Muscle layer of duodenum (tissue), 2 donors: ENCODE measurements at regions not wholly inside any gene's neighbourhood (a gene's known extent, or its start where the extent isn't known, plus 50 kb on each side); places are given as distances from the start of the nearest gene placed in this dataset.

Experiments used
- H3K27ac ChIP-seq: one replicate; pipeline ENCODE4 v1.7.0; 2013; ENCODE audit warnings: mild to moderate bottlenecking, low read length
- H3K27me3 ChIP-seq: one replicate; pipeline ENCODE4 v1.7.0; 2013; ENCODE audit warnings: low read depth, mild to moderate bottlenecking, control low read depth, low read length
- H3K36me3 ChIP-seq, 2 donors: one replicate each; pipeline ENCODE4 v1.7.0; 2013; ENCODE audit warnings: low read length in 2 of 2, control low read depth in 1 of 2, mild to moderate bottlenecking in 1 of 2; ENCODE audit not compliant: insufficient read depth in 2 of 2, control insufficient read depth in 1 of 2
- H3K4me1 ChIP-seq, 2 donors: one replicate each; pipeline ENCODE4 v1.7.0; 2013; ENCODE audit warnings: low read length in 2 of 2, mild to moderate bottlenecking in 2 of 2, control low read depth in 1 of 2, moderate library complexity in 1 of 2; ENCODE audit not compliant: insufficient read depth in 2 of 2, control insufficient read depth in 1 of 2
- H3K4me3 ChIP-seq, 2 donors: one replicate each; pipeline ENCODE4 v1.7.0; 2013; ENCODE audit warnings: low read length in 2 of 2, low read depth in 1 of 2, mild to moderate bottlenecking in 1 of 2
- H3K9me3 ChIP-seq, 2 donors: one replicate each; pipeline ENCODE4 v1.7.0; 2013; ENCODE audit warnings: low read length in 2 of 2, control low read depth in 1 of 2, mild to moderate bottlenecking in 1 of 2; ENCODE audit not compliant: control insufficient read depth in 1 of 2
- donor health status: healthy.

GRCh38 chr15:25238716-25239470 is 199.9 kb downstream of the UBE3A start:
- H3K27me3 ChIP-seq, result no peaks in the 10 kb centered on the region
- H3K9me3 ChIP-seq, result peaks cover 0 to 29% of the 10 kb centered on the region in 2 donors
- no peak overlapping the region for H3K4me3 ChIP-seq

GRCh38 chr15:25239471-25240345 is 199.1 kb downstream of the UBE3A start:
- Histone ChIP-seq H3K36me3 (no peaks in the 10 kb centered on the region), H3K27me3 (no peaks in the 10 kb centered on the region), H3K4me3 (no peak overlapping the region), H3K9me3 (peaks cover 0 to 30% of the 10 kb centered on the region in 2 donors), H3K4me1 (no peaks in the 10 kb centered on the region), H3K27ac (no peak overlapping the region)

More at GRCh38 chr15:25238716-25239470, 199.9 kb downstream of the UBE3A start:
- Histone ChIP-seq H3K36me3 (no peaks in the 10 kb centered on the region), H3K27ac (no peak overlapping the region), H3K4me1 (no peaks in the 10 kb centered on the region)

DNA sequence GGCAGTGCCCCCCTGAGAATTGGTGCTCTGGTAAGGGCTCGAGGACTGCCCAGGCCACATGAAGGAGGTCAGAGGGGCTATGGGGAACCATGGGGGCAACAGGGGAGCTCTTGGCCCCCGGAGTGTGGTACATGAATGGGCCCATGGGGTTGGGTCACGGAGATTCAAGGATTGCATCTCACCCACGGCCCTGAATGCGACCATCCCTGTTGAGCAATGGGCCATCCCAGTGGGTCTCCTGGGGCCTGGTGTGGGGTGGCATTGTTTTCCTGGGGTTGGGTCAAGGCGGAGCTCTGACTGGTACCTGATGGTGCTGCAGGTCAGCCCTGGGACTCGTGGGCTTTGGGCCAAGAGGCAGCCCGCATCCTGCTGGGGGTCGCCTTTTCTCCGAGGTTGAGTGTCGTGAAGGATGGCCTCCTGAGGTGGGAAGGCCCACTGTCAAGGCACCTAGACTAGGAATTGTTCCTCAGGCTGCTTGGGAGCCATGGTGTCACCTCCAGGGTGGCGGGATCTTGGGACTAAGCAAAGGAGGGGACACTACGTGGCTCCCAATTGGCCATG is 198.3 kb downstream of the UBE3A start:
- H3K27me3 ChIP-seq, result no peaks in the 10 kb centered on the region
- no peak overlapping the region for H3K4me3 ChIP-seq
- no peak overlapping the region for H3K27ac ChIP-seq
- H3K4me1 ChIP-seq, result no peaks in the 10 kb centered on the region
- peaks cover 0 to 33% of the 10 kb centered on the region in 2 donors for H3K9me3 ChIP-seq
- H3K36me3 ChIP-seq, result peaks cover 0 to under 1% of the 10 kb centered on the region in 2 donors

DNA sequence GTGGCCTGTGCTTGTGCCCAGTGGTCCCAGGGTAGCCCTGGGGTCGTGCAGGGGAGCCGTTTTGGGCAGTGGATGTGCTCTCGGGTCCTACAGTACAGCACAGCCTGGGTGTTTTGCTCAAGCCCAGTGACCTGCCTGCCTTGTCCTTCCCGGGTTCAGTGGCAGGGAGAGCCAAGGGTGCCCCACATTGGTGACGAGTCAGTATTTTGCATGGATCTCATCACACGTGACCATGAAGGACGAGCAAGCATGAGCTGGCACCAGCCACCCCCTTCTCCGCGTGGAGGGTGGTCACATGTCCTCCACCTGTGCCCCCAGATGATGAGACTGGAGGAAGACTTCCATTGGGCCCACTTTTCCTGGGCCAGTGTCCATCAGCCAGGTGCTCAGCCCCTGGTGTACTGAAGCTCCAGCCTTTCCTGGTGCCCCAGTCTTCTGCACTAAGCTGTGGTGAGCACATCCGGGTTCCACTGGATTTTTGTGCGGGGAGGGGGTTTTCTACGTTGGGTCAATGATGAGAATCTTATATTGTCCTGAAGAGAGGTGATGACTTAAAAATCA is 197.5 kb downstream of the UBE3A start:
- peak overlapping the region in 1 of 2 donors; percentile 18 for H3K4me3 ChIP-seq
- no peaks in the 10 kb centered on the region for H3K27me3 ChIP-seq
- no peaks in the 10 kb centered on the region for H3K4me1 ChIP-seq
- H3K9me3 ChIP-seq, result peaks cover 0 to 38% of the 10 kb centered on the region in 2 donors
- H3K27ac ChIP-seq, result no peak overlapping the region
- H3K36me3 ChIP-seq, result peaks cover 0 to 3% of the 10 kb centered on the region in 2 donors

- Histone ChIP-seq H3K4me1 (no peaks in the 10 kb centered on the region), H3K4me3 (no peak overlapping the region), H3K36me3 (peaks cover 0 to 3% of the 10 kb centered on the region in 2 donors), H3K9me3 (peaks cover 0 to 37% of the 10 kb centered on the region in 2 donors), H3K27ac (no peak overlapping the region), H3K27me3 (no peaks in the 10 kb centered on the region)
These were observed 196.5 kb downstream of the UBE3A start for GRCh38 chr15:25242166-25242879.

GRCh38 chr15:25242957-25243799 is 195.6 kb downstream of the UBE3A start:
- no peak overlapping the region for H3K27ac ChIP-seq
- H3K36me3 ChIP-seq, result peaks cover 0 to 3% of the 10 kb centered on the region in 2 donors
- peaks cover 0 to 44% of the 10 kb centered on the region in 2 donors for H3K9me3 ChIP-seq
- H3K4me1 ChIP-seq, result no peaks in the 10 kb centered on the region
- no peak overlapping the region for H3K4me3 ChIP-seq
- no peaks in the 10 kb centered on the region for H3K27me3 ChIP-seq

DNA sequence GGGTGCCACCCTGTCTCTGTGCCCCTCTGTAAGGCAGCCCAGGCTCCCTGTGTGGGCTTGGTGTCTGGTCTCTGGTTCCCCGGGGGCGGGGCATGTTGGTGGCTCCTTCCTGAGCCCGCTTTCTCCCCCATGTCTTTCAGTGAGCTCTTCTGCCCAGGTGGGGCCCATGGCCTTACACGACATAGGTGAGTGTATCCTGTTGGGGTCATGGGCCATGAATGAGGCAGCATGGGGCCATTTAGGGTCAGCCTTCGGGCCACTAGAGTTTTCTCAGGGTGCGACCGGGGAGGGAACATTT is 195.1 kb downstream of the UBE3A start:
- peaks cover 0 to 48% of the 10 kb centered on the region in 2 donors for H3K9me3 ChIP-seq

DNA sequence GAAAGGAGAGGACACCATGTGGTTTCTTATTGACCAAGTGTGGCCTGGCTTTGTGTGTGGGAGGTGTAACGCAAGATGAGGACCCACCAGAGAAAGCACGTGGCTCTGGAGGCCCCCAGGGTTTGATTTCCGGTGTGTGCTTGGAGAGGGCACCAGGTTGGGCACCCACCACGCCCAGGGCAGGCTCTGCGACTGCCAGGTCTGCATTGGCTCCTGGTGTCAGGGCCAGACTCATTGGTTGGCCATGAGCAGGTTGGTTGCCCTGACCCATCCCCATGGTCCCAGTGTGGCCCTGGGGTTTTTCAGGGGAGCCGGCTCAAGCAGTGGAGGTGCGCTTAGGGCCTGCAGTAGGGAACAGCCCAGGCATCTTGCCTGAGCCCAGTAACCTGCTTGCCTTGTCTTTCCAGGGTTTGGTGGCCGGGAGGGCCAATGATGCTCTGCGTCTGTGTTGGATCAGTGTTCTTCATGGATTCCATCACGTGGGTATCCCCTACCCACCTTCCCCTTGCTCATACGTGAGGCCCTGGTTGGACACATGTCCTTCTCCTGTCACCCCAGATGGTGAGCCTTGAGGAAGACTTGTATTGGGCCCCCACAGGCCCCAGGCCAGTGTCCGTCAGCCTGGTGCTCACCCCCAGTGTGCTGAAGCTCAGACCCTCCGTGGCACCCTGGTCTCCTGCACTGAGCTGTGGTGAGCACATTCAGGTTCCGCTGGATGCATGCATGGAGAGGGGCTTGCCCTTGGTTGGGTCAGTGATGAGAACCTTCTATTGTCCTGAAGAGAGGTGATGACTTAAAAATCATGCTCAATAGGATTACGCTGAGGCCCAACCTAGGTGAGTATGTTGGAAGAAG is 193.9 kb downstream of the UBE3A start:
- no peak overlapping the region for H3K27ac ChIP-seq
- peaks cover 0 to 57% of the 10 kb centered on the region in 2 donors for H3K9me3 ChIP-seq
- H3K36me3 ChIP-seq, result peaks cover 0 to 3% of the 10 kb centered on the region in 2 donors
- H3K4me3 ChIP-seq, result no peak overlapping the region
- H3K4me1 ChIP-seq, result no peaks in the 10 kb centered on the region
- H3K27me3 ChIP-seq, result no peaks in the 10 kb centered on the region

More for the DNA sequence above, 195.1 kb downstream of the UBE3A start:
- H3K27me3 ChIP-seq, result no peaks in the 10 kb centered on the region
- no peak overlapping the region for H3K27ac ChIP-seq
- no peaks in the 10 kb centered on the region for H3K4me1 ChIP-seq
- H3K4me3 ChIP-seq, result no peak overlapping the region
- peaks cover 0 to 3% of the 10 kb centered on the region in 2 donors for H3K36me3 ChIP-seq

GRCh38 chr15:25245801-25246622 is 192.8 kb downstream of the UBE3A start:
- H3K4me1 ChIP-seq, result no peaks in the 10 kb centered on the region
- peaks cover 0 to 3% of the 10 kb centered on the region in 2 donors for H3K36me3 ChIP-seq
- H3K27ac ChIP-seq, result no peak overlapping the region
- no peak overlapping the region for H3K4me3 ChIP-seq
- H3K9me3 ChIP-seq, result peaks cover 0 to 60% of the 10 kb centered on the region in 2 donors
- no peaks in the 10 kb centered on the region for H3K27me3 ChIP-seq
